Peyer's patch (tissue), 4 donors: ENCODE measurements at regions not wholly inside any gene's neighbourhood (a gene's known extent, or its start where the extent isn't known, plus 50 kb on each side); places are given as distances from the start of the nearest gene placed in this dataset.

ENCODE experiments used
- POLR2A ChIP-seq, 2 donors: fragments of 450-650 bp; IDR thresholded peaks; one replicate each; pipeline ENCODE4 v1.5.1; 2017; ENCODE audit warnings: antibody characterized with exemption in 2 of 2, mild to moderate bottlenecking in 2 of 2, moderate library complexity in 2 of 2
- TF ChIP-seq, protein P1 (sequence below), 6 experiments: fragments of 450-650 bp in 4 of 6; fragments of 200-600 bp in 2 of 6; sonication (generic) in 1 of 6; IDR thresholded peaks; one replicate each; pipeline ENCODE4 v1.5.1; 2017 to 2019; ENCODE audit warnings: antibody characterized with exemption in 6 of 6, mild to moderate bottlenecking in 3 of 6, moderate library complexity in 1 of 6

GRCh38 chr9:115665519-115665918, 488.1 kb upstream of the PAPPA start:
- TF ChIP-seq, protein P1, sequence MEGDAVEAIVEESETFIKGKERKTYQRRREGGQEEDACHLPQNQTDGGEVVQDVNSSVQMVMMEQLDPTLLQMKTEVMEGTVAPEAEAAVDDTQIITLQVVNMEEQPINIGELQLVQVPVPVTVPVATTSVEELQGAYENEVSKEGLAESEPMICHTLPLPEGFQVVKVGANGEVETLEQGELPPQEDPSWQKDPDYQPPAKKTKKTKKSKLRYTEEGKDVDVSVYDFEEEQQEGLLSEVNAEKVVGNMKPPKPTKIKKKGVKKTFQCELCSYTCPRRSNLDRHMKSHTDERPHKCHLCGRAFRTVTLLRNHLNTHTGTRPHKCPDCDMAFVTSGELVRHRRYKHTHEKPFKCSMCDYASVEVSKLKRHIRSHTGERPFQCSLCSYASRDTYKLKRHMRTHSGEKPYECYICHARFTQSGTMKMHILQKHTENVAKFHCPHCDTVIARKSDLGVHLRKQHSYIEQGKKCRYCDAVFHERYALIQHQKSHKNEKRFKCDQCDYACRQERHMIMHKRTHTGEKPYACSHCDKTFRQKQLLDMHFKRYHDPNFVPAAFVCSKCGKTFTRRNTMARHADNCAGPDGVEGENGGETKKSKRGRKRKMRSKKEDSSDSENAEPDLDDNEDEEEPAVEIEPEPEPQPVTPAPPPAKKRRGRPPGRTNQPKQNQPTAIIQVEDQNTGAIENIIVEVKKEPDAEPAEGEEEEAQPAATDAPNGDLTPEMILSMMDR (IDR thresholded peaks at IDR 0.05): no peak
- no peak for TF ChIP-seq POLR2A (IDR thresholded peaks at IDR 0.05)
